Cardiac septum (tissue), 1 donor: ENCODE measurements at regions not wholly inside any gene's neighbourhood (a gene's known extent, or its start where the extent isn't known, plus 50 kb on each side); places are given as distances from the start of the nearest gene placed in this dataset.
"Not testable (repeated sequence)": the region's sequence is repeated elsewhere in the genome, so short reads cannot be mapped to it uniquely, and the experiment has no call there.

ENCODE experiments used
- DNase-seq: peaks from one replicate; pipeline ENCODE4 v3.0.0-alpha.2; 2020; ENCODE audit warnings: low spot score
- intact Hi-C: fragments of 100-400 bp; cut with DNase I; formaldehyde crosslinking; loops from one replicate; pipeline ENCODE4 v1.14.0; 2022
- donor health status: DM: no; HTN: no; CAD: no.

- DNase-seq, result no peak
- intact Hi-C loops, result no loop called here
Observed at GRCh38 chr10:52368725-52369124, 54.6 kb downstream of the DKK1 start.

GRCh38 chr10:52374207-52374606 is 60.1 kb downstream of the DKK1 start:
- DNase-seq, intact Hi-C loops: not testable (repeated sequence)

GRCh38 chr10:52376694-52377354 is 62.7 kb downstream of the DKK1 start:
- intact Hi-C loops, result no loop called here

GRCh38 chr10:52378124-52378523 is 64.0 kb downstream of the DKK1 start:
- intact Hi-C loops, result no loop called here

More at GRCh38 chr10:52376694-52377354, 62.7 kb downstream of the DKK1 start:
- DNase-seq, result no peak

GRCh38 chr10:52379287-52379686 is 65.2 kb downstream of the DKK1 start:
- no peak for DNase-seq

More at GRCh38 chr10:52378124-52378523, 64.0 kb downstream of the DKK1 start:
- DNase-seq, result no peak

GRCh38 chr10:52383088-52383487 is 69.0 kb downstream of the DKK1 start:
- intact Hi-C loops, result no loop called here
- no peak for DNase-seq

More at GRCh38 chr10:52379287-52379686, 65.2 kb downstream of the DKK1 start:
- intact Hi-C loops, result no loop called here

GRCh38 chr10:52387744-52388143 is 73.7 kb downstream of the DKK1 start:
- intact Hi-C loops, result no loop called here

GRCh38 chr10:52390388-52390787 is 76.3 kb downstream of the DKK1 start:
- DNase-seq, result no peak
- intact Hi-C loops, result no loop called here

More at GRCh38 chr10:52387744-52388143, 73.7 kb downstream of the DKK1 start:
- no peak for DNase-seq

GRCh38 chr10:52391927-52392602 is 78.0 kb downstream of the DKK1 start:
- intact Hi-C loops, result no loop called here
- DNase-seq, result no peak

GRCh38 chr10:52394246-52394645 is 80.2 kb downstream of the DKK1 start:
- DNase-seq, result no peak
- intact Hi-C loops, result no loop called here

GRCh38 chr10:52400562-52400961 is 86.5 kb downstream of the DKK1 start:
- no peak for DNase-seq
- intact Hi-C loops, result no loop called here

- DNase-seq, intact Hi-C loops: not testable (repeated sequence)
Observed at GRCh38 chr10:52403801-52404200, 89.7 kb downstream of the DKK1 start.

GRCh38 chr10:52409195-52409594 is 95.1 kb downstream of the DKK1 start:
- DNase-seq, result no peak
- intact Hi-C loops, result no loop called here

- no peak for DNase-seq
- intact Hi-C loops, result no loop called here
Observed at GRCh38 chr10:52409928-52410327, 95.8 kb downstream of the DKK1 start.

- DNase-seq, result no peak
- intact Hi-C loops, result no loop called here
Observed at GRCh38 chr10:52410916-52411315, 96.8 kb downstream of the DKK1 start.

GRCh38 chr10:52419281-52419680 is 105.2 kb downstream of the DKK1 start:
- intact Hi-C loops, result no loop called here
- DNase-seq, result no peak

GRCh38 chr10:52420656-52421055 is 106.6 kb downstream of the DKK1 start:
- no peak for DNase-seq
- intact Hi-C loops, result no loop called here

GRCh38 chr10:52423369-52423768 is 109.3 kb downstream of the DKK1 start:
- intact Hi-C loops, result no loop called here
- DNase-seq, result no peak

- no peak for DNase-seq
- intact Hi-C loops, result no loop called here
Observed at GRCh38 chr10:52424341-52424740, 110.3 kb downstream of the DKK1 start.

GRCh38 chr10:52434734-52435133 is 120.7 kb downstream of the DKK1 start:
- intact Hi-C loops, result no loop called here
- DNase-seq, result no peak

- intact Hi-C loops, result no loop called here
- DNase-seq, result no peak
Observed at GRCh38 chr10:52436664-52437063, 122.6 kb downstream of the DKK1 start.
